Thoracic aorta (tissue), 2 donors: ENCODE measurements at regions not wholly inside any gene's neighbourhood (a gene's known extent, or its start where the extent isn't known, plus 50 kb on each side); places are given as distances from the start of the nearest gene placed in this dataset.

ENCODE experiments used
- ATAC-seq: fragments of 150-250 bp; one replicate; pipeline ENCODE4 v1.8.0; 2017; ENCODE audit warnings: low read depth; ENCODE audit not compliant: insufficient number of reproducible peaks, low FRiP score
- DNase-seq: peaks from one replicate; pipeline ENCODE4 v3.0.0-alpha.2; 2020; ENCODE audit warnings: low spot score
- H3K27ac ChIP-seq, 2 donors: fragments of 200-600 bp; sonication (generic); 1 replicate in 1 of 2; 2 replicates in 1 of 2; pipeline ENCODE4 v1.5.1; 2016; ENCODE audit warnings: mild to moderate bottlenecking in 2 of 2, moderate library complexity in 2 of 2
- H3K27me3 ChIP-seq: fragments of 200-600 bp; sonication (generic); replicated peaks from 2 replicates; pipeline ENCODE4 v1.6.0; 2016; ENCODE audit warnings: mild to moderate bottlenecking; ENCODE audit not compliant: insufficient read depth
- H3K36me3 ChIP-seq: fragments of 200-600 bp; sonication (generic); one replicate; pipeline ENCODE4 v1.5.1; 2016
- H3K4me1 ChIP-seq, 2 donors: fragments of 200-600 bp; sonication (generic); 1 replicate in 1 of 2; 2 replicates in 1 of 2; pipeline versions ENCODE4 v1.5.1 to v1.6.0; 2016; ENCODE audit warnings: low read depth in 2 of 2, mild to moderate bottlenecking in 1 of 2; ENCODE audit not compliant: control insufficient read depth in 1 of 2
- H3K4me3 ChIP-seq: fragments of 200-600 bp; sonication (generic); 2 replicates; pipeline ENCODE4 v1.5.1; 2016; ENCODE audit warnings: mild to moderate bottlenecking
- H3K9me3 ChIP-seq: fragments of 200-600 bp; sonication (generic); 2 replicates; pipeline ENCODE4 v1.5.1; 2016
- TF ChIP-seq, protein P1 (sequence below): fragments of 200-600 bp; sonication (generic); IDR thresholded peaks from one replicate; pipeline ENCODE4 v1.5.1; 2019; ENCODE audit warnings: antibody characterized with exemption

- DNase-seq, result no peak
- Histone ChIP-seq H3K27ac (no peak overlapping the region), H3K9me3 (no peaks in the 10 kb centered on the region), H3K36me3 (no peaks in the 10 kb centered on the region), H3K4me1 (no peaks in the 10 kb centered on the region), H3K4me3 (no peak overlapping the region), H3K27me3 (no peaks in the 10 kb centered on the region)
- TF ChIP-seq, protein P1, sequence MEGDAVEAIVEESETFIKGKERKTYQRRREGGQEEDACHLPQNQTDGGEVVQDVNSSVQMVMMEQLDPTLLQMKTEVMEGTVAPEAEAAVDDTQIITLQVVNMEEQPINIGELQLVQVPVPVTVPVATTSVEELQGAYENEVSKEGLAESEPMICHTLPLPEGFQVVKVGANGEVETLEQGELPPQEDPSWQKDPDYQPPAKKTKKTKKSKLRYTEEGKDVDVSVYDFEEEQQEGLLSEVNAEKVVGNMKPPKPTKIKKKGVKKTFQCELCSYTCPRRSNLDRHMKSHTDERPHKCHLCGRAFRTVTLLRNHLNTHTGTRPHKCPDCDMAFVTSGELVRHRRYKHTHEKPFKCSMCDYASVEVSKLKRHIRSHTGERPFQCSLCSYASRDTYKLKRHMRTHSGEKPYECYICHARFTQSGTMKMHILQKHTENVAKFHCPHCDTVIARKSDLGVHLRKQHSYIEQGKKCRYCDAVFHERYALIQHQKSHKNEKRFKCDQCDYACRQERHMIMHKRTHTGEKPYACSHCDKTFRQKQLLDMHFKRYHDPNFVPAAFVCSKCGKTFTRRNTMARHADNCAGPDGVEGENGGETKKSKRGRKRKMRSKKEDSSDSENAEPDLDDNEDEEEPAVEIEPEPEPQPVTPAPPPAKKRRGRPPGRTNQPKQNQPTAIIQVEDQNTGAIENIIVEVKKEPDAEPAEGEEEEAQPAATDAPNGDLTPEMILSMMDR, result no peak
- ATAC-seq, result no peak
These were observed 221.3 kb upstream of the SLITRK6 start for GRCh38 chr13:86020351-86021002.

DNA sequence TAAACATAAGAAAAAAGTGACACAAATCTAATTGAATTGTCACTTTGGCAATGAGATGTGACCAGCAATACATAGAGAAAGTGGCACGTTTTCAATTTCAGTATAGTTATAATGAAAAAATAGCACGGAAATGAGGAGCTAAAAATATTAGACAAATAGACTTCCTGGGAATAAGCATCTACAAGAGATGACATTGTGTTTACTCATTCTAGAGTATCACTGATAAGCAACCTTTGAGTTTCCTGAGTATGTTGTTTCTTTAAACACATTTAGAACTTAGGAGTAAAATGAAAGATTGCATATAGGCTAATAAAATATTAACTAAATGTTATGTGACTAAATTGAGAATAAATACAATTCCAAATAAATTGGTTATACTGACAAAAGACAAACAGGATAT lies 207.1 kb upstream of the SLITRK6 start:
- no peaks in the 10 kb centered on the region for H3K9me3 ChIP-seq
- no peak overlapping the region for H3K4me3 ChIP-seq
- no peaks in the 10 kb centered on the region for H3K36me3 ChIP-seq
- H3K27ac ChIP-seq, result no peak overlapping the region
- TF ChIP-seq, protein P1, result no peak
- ATAC-seq (no peak), DNase-seq (no peak)
- H3K27me3 ChIP-seq, result no peaks in the 10 kb centered on the region
- H3K4me1 ChIP-seq, result no peaks in the 10 kb centered on the region

- Histone ChIP-seq H3K27ac (no peak overlapping the region), H3K27me3 (no peaks in the 10 kb centered on the region), H3K4me1 (no peaks in the 10 kb centered on the region), H3K9me3 (no peaks in the 10 kb centered on the region), H3K36me3 (no peaks in the 10 kb centered on the region), H3K4me3 (no peak overlapping the region)
- DNase-seq (no peak), ATAC-seq (no peak)
- TF ChIP-seq, protein P1, result no peak
These were observed 203.8 kb upstream of the SLITRK6 start for GRCh38 chr13:86003029-86003428.

DNA sequence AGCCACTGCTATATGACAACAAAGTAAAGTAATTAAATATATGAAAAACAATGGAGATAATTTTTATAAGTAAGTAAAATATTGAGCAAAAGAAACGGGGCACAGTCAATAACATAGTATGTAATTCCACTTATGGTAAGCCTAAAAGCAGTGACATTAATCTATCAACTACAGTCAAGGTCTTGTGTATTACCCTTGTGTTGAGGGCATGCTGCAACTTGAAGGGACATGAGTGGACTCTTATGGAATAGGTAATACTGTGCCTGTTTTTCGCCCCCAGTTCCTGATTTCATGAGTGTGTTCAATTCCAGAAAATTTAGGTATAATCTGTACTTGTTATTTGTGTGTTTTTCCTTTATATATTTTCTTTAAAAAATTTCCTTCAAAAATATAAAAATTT lies 201.3 kb upstream of the SLITRK6 start:
- no peaks in the 10 kb centered on the region for H3K4me1 ChIP-seq
- H3K36me3 ChIP-seq, result no peaks in the 10 kb centered on the region
- no peaks in the 10 kb centered on the region for H3K9me3 ChIP-seq
- TF ChIP-seq, protein P1, result no peak
- H3K27me3 ChIP-seq, result no peaks in the 10 kb centered on the region
- ATAC-seq (no peak), DNase-seq (no peak)
- H3K4me3 ChIP-seq, result no peak overlapping the region
- no peak overlapping the region for H3K27ac ChIP-seq

DNA sequence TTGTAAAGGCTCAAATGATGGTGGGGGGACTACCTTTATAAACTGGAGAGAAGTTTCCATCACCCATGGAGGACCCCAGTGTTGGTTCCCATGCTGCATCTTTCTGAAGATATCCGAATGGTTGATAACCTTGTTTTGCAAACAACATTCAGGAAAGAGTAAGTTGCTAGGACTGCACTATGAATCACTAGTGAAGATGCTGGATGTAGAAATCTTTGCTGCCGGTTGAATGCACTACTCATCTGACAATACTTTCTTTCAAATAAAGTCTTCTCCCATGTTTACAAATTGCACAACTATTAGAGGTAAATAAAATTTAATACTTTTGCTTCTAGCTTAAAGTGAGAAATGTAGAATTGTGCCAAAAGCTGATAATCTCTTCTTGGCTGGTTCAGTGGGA lies 198.4 kb upstream of the SLITRK6 start:
- Histone ChIP-seq H3K27ac (no peak overlapping the region), H3K27me3 (no peaks in the 10 kb centered on the region), H3K4me3 (no peak overlapping the region), H3K36me3 (no peaks in the 10 kb centered on the region), H3K9me3 (no peaks in the 10 kb centered on the region), H3K4me1 (no peaks in the 10 kb centered on the region)
- TF ChIP-seq, protein P1, result no peak
- ATAC-seq, result no peak
- DNase-seq, result no peak
